Activated naive CD8-positive, alpha-beta T cell treated with anti-CD3 and anti-CD28 coated beads, Interleukin-2, amount 10 ng/mL, durations not matched to agents 7 days and 5 days (primary cell): ENCODE measurements at regions not wholly inside any gene's neighbourhood (a gene's known extent, or its start where the extent isn't known, plus 50 kb on each side); places are given as distances from the start of the nearest gene placed in this dataset.
"Not testable (repeated sequence)": the region's sequence is repeated elsewhere in the genome, so short reads cannot be mapped to it uniquely, and the experiment has no call there.

Source experiments
- ATAC-seq: fragments of 150-1000 bp; cut with Tn5 transposase; one replicate; pipeline ENCODE4 v1.10.0; 2021; ENCODE audit warnings: low read depth, moderate library complexity
- POLR2A ChIA-PET: fragments of 350-600 bp; sonication (Branson Sonifier 250); formaldehyde crosslinking; loops from one replicate; lab custom pipeline; 2021; ENCODE audit warnings: antibody characterized with exemption; lab: Charles Lee
- DNase-seq: peaks from one replicate; pipeline ENCODE4 v3.0.0; 2021
- H3K27ac Mint-ChIP-seq: one replicate; pipeline ENCODE4 v1.8.0; 2022; ENCODE audit warnings: mild to moderate bottlenecking, mixed read lengths
- H3K27me3 Mint-ChIP-seq: one replicate; pipeline ENCODE4 v1.8.0; 2022; ENCODE audit warnings: mild to moderate bottlenecking, moderate library complexity, mixed read lengths
- H3K36me3 Mint-ChIP-seq: one replicate; pipeline ENCODE4 v1.8.0; 2021; ENCODE audit warnings: mild to moderate bottlenecking, mixed read lengths
- H3K4me1 Mint-ChIP-seq: one replicate; pipeline ENCODE4 v1.8.0; 2021; ENCODE audit warnings: mixed read lengths
- H3K4me3 Mint-ChIP-seq: one replicate; pipeline ENCODE4 v1.8.0; 2022; ENCODE audit warnings: mild to moderate bottlenecking, moderate library complexity, mixed read lengths
- H3K9me3 Mint-ChIP-seq: one replicate; pipeline ENCODE4 v1.8.0; 2021; ENCODE audit warnings: mixed read lengths

DNA sequence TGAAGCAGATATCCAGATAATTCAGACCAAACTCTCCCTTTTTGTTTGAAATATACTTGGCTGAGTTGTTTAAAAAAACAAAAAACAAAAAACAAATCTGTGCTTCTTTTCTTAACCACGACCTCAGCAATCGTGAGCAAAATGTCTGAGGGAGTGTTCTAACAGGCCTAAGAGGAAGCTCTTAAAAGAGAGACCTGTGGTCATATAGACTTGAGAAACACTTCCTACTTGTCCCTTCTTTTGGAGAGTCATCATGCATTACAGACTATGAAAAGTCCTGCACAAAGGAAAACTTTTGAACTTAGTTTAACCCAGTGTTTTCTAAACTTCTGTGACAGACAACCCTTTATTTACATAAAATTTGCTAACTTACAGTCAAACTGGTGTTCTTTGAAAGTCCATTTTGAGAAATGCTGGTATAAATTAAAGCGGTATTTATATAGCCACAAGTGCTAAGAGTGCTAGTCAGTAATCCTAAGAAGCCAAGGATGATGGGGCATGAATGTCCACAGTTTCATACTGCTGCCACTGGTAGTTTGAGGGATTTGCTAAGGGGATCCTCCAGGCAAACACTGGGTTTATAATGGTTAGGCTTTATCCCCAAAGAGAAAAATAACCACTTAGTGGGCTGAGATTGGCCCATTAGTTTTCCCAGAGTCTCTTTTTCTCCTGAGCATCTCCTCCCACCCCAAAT, 199.8 kb downstream of the LRRC70 start:
- POLR2A ChIA-PET, result no interaction called here
- no peak overlapping the region for H3K4me3 Mint-ChIP-seq
- H3K36me3 Mint-ChIP-seq, result no peaks in the 10 kb centered on the region
- H3K9me3 Mint-ChIP-seq, result no peaks in the 10 kb centered on the region
- H3K27ac Mint-ChIP-seq, result no peak overlapping the region
- ATAC-seq (no peak), DNase-seq (no peak)
- no peaks in the 10 kb centered on the region for H3K27me3 Mint-ChIP-seq
- H3K4me1 Mint-ChIP-seq, result peaks cover 3% of the 10 kb centered on the region

- H3K4me1 Mint-ChIP-seq, H3K36me3 Mint-ChIP-seq: not testable (repeated sequence)
Measured at GRCh38 chr5:62777081-62777480, 198.5 kb downstream of the LRRC70 start.

DNA sequence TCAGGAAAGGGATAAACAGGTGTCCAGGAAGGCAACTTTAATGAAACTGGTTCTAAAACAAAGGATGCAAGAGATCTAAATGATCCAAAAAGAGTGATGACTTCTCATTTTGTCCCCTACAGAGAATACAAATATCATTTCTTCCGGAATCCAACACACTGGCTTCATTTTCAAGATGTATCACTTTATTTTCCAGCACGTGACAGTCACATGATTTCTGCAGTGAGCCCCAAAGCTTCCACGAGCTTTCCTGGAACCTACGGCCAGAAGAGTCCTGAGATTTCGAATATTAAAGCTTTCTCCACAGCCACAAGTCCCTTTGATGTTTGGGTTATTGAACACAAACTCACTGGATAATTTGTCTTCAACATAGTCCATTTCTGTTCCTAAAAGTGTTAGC, 198.0 kb downstream of the LRRC70 start:
- H3K4me3 Mint-ChIP-seq, ATAC-seq, DNase-seq, H3K9me3 Mint-ChIP-seq, H3K36me3 Mint-ChIP-seq, H3K27me3 Mint-ChIP-seq, H3K4me1 Mint-ChIP-seq, POLR2A ChIA-PET, H3K27ac Mint-ChIP-seq: not testable (repeated sequence)

More at GRCh38 chr5:62777081-62777480, 198.5 kb downstream of the LRRC70 start:
- H3K9me3 Mint-ChIP-seq, DNase-seq, POLR2A ChIA-PET, H3K4me3 Mint-ChIP-seq, H3K27ac Mint-ChIP-seq, H3K27me3 Mint-ChIP-seq, ATAC-seq: not testable (repeated sequence)

DNA sequence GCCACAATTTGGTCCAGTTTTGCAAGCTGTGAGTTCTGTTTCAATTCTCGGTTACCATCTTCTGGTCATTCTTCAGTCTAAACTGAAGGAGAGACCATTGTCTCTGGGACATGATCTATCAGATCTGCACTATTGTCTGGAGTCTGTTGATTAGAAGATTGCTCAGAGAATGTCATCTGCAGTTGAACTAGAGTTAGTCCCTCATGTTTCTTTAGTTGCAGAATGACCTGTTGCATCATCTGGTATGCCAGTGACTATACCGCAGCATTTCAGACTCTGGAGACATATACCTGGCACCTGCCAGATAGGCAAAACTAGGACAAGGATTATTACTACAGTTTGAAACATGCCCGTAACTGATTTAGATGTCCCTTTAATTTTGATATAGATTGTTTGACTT, 194.8 kb downstream of the LRRC70 start:
- no peaks in the 10 kb centered on the region for H3K36me3 Mint-ChIP-seq
- ATAC-seq (no peak), DNase-seq (no peak)
- H3K9me3 Mint-ChIP-seq, result no peaks in the 10 kb centered on the region
- H3K4me3 Mint-ChIP-seq, result no peak overlapping the region
- H3K27me3 Mint-ChIP-seq, result peaks cover 8% of the 10 kb centered on the region
- POLR2A ChIA-PET, result no interaction called here
- H3K27ac Mint-ChIP-seq, result no peak overlapping the region
- H3K4me1 Mint-ChIP-seq, result no peaks in the 10 kb centered on the region

GRCh38 chr5:62771341-62771740, 192.7 kb downstream of the LRRC70 start:
- no peak for DNase-seq
- no peaks in the 10 kb centered on the region for H3K36me3 Mint-ChIP-seq
- peaks cover 9% of the 10 kb centered on the region for H3K27me3 Mint-ChIP-seq
- H3K27ac Mint-ChIP-seq, result no peak overlapping the region
- no peak for ATAC-seq
- no peaks in the 10 kb centered on the region for H3K4me1 Mint-ChIP-seq
- no peaks in the 10 kb centered on the region for H3K9me3 Mint-ChIP-seq
- POLR2A ChIA-PET, result no interaction called here
- no peak overlapping the region for H3K4me3 Mint-ChIP-seq

DNA sequence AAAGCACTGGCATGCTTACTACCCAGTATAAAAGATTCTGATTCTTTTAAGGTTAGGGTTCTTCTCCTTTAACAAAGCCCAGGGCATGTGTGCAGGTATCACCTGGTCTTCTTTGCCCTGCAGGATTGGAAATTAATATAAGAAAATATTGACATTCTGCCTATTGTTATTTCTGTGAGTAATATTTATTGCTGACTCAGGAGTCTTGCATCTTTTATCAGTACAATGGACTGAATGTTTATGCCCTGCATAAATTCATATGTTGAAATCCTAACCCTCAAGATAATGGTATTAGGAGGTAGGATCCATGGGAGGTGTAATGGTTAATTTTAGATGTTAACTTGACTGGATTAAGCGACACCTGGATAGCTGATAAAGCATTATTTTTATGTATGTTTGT, 189.0 kb downstream of the LRRC70 start:
- Mint-ChIP-seq H3K36me3 (no peaks in the 10 kb centered on the region), H3K27me3 (peaks cover 10% of the 10 kb centered on the region), H3K4me3 (no peak overlapping the region), H3K4me1 (no peaks in the 10 kb centered on the region), H3K9me3 (no peaks in the 10 kb centered on the region), H3K27ac (no peak overlapping the region)
- ATAC-seq, result no peak
- POLR2A ChIA-PET, result no interaction called here
- DNase-seq, result no peak

GRCh38 chr5:62767077-62767476, 188.5 kb downstream of the LRRC70 start:
- H3K27ac Mint-ChIP-seq, result no peak overlapping the region
- H3K27me3 Mint-ChIP-seq, result peaks cover 12% of the 10 kb centered on the region
- H3K4me3 Mint-ChIP-seq, result no peak overlapping the region
- no peak for DNase-seq
- POLR2A ChIA-PET, result no interaction called here
- no peaks in the 10 kb centered on the region for H3K4me1 Mint-ChIP-seq
- no peaks in the 10 kb centered on the region for H3K9me3 Mint-ChIP-seq
- no peaks in the 10 kb centered on the region for H3K36me3 Mint-ChIP-seq
- ATAC-seq, result no peak

DNA sequence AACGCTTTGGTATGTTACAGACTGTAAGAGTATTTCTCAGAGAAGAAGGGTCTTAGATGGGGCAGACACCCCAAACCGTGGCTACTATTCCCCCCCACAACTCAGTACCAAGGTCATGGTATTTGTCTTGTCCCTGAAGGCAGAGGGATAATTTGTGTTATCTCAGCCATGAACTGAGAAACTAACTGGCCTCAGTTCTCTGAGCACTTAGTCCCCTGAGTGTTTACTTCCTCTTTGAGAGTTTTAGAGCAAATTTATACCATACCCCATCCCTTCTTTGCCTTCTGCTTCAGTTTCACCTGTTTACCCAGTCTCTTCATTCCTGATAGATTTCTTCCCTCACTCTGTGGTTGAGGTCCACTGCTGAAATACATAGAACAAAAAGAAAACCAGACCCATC, 183.9 kb downstream of the LRRC70 start:
- no peak overlapping the region for H3K4me3 Mint-ChIP-seq
- POLR2A ChIA-PET, result no interaction called here
- H3K9me3 Mint-ChIP-seq, result no peaks in the 10 kb centered on the region
- H3K4me1 Mint-ChIP-seq, result no peaks in the 10 kb centered on the region
- no peak overlapping the region for H3K27ac Mint-ChIP-seq
- peaks cover 4% of the 10 kb centered on the region for H3K27me3 Mint-ChIP-seq
- DNase-seq, result no peak
- H3K36me3 Mint-ChIP-seq, result no peaks in the 10 kb centered on the region
- ATAC-seq, result no peak

- POLR2A ChIA-PET, H3K4me3 Mint-ChIP-seq, DNase-seq, H3K36me3 Mint-ChIP-seq, H3K9me3 Mint-ChIP-seq, H3K4me1 Mint-ChIP-seq, H3K27ac Mint-ChIP-seq, ATAC-seq: not testable (repeated sequence)
- H3K27me3 Mint-ChIP-seq, result peaks cover 11% of the 10 kb centered on the region
Measured at GRCh38 chr5:62757686-62758085, 179.1 kb downstream of the LRRC70 start.

GRCh38 chr5:62752998-62753367, 174.4 kb downstream of the LRRC70 start:
- DNase-seq, POLR2A ChIA-PET, H3K27ac Mint-ChIP-seq, H3K4me1 Mint-ChIP-seq, H3K36me3 Mint-ChIP-seq, H3K9me3 Mint-ChIP-seq, H3K27me3 Mint-ChIP-seq, ATAC-seq, H3K4me3 Mint-ChIP-seq: not testable (repeated sequence)

- H3K4me1 Mint-ChIP-seq, H3K4me3 Mint-ChIP-seq, H3K36me3 Mint-ChIP-seq, ATAC-seq, H3K27me3 Mint-ChIP-seq, H3K9me3 Mint-ChIP-seq, POLR2A ChIA-PET, H3K27ac Mint-ChIP-seq, DNase-seq: not testable (repeated sequence)
Measured at GRCh38 chr5:62752056-62752997, 173.7 kb downstream of the LRRC70 start.

GRCh38 chr5:62742207-62742606, 163.6 kb downstream of the LRRC70 start:
- Mint-ChIP-seq H3K27ac (no peak overlapping the region), H3K9me3 (no peaks in the 10 kb centered on the region), H3K4me1 (no peaks in the 10 kb centered on the region), H3K4me3 (no peak overlapping the region), H3K27me3 (peaks cover 7% of the 10 kb centered on the region), H3K36me3 (no peaks in the 10 kb centered on the region)
- ATAC-seq (no peak), DNase-seq (no peak)
- POLR2A ChIA-PET, result no interaction called here

GRCh38 chr5:62741761-62742160, 163.1 kb downstream of the LRRC70 start:
- Mint-ChIP-seq H3K4me1 (no peaks in the 10 kb centered on the region), H3K4me3 (no peak overlapping the region), H3K27ac (no peak overlapping the region), H3K27me3 (peaks cover 11% of the 10 kb centered on the region), H3K9me3 (no peaks in the 10 kb centered on the region), H3K36me3 (no peaks in the 10 kb centered on the region)
- DNase-seq, result no peak
- no peak for ATAC-seq
- POLR2A ChIA-PET, result no interaction called here

GRCh38 chr5:62737766-62738165, 159.1 kb downstream of the LRRC70 start:
- DNase-seq (no peak), ATAC-seq (no peak)
- Mint-ChIP-seq H3K4me1 (no peaks in the 10 kb centered on the region), H3K27me3 (peaks cover 17% of the 10 kb centered on the region), H3K9me3 (peaks cover 2% of the 10 kb centered on the region), H3K36me3 (no peaks in the 10 kb centered on the region), H3K4me3 (no peak overlapping the region), H3K27ac (no peak overlapping the region)
- POLR2A ChIA-PET, result no interaction called here
